Activated CD8-positive, alpha-beta memory T cell treated with anti-CD3 and anti-CD28 coated beads for 48 hours (primary cell): ENCODE measurements at regions not wholly inside any gene's neighbourhood (a gene's known extent, or its start where the extent isn't known, plus 50 kb on each side); places are given as distances from the start of the nearest gene placed in this dataset.
"Not testable (repeated sequence)": the region's sequence is repeated elsewhere in the genome, so short reads cannot be mapped to it uniquely, and the experiment has no call there.

Experiments
- DNase-seq, 3 experiments: peaks; one replicate each; pipeline ENCODE4 v3.0.0-alpha.2; 2020; ENCODE audit warnings: low read depth in 2 of 3, low spot score in 2 of 3

GRCh38 chr10:58068809-58069208, 198.9 kb downstream of the IPMK start:
- no peak for DNase-seq

DNA sequence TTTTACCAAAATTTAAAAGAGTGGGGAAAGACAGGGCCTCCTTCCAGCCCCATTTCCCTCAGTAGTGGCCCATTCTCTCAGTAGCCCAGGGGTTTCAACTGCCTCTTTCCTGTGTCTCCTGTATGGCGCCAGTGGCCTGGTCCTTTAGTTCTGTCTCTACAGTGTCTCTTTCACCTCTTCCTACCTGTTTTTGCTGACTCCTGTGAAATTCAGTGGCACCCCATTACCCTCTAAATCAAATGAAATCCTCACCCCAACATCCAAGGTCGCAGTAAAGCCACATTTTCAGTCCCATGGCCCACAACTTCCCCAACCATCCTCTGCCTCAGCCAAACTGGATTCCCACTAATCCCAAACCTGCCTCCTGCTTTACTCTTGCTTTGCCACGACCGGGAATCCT, 200.7 kb downstream of the IPMK start:
- no peak for DNase-seq

- no peak for DNase-seq
These were observed 201.6 kb downstream of the IPMK start for GRCh38 chr10:58066126-58066525.

GRCh38 chr10:58065529-58065815, 202.2 kb downstream of the IPMK start:
- DNase-seq = no peak

- peak in 1 of 3 experiments; percentile 22 for DNase-seq
These were observed 202.8 kb downstream of the IPMK start for GRCh38 chr10:58064714-58065528.

GRCh38 chr10:58063861-58064480, 203.7 kb downstream of the IPMK start:
- DNase-seq = no peak

GRCh38 chr10:58058683-58059082, 209.0 kb downstream of the IPMK start:
- not testable (repeated sequence) for DNase-seq

DNA sequence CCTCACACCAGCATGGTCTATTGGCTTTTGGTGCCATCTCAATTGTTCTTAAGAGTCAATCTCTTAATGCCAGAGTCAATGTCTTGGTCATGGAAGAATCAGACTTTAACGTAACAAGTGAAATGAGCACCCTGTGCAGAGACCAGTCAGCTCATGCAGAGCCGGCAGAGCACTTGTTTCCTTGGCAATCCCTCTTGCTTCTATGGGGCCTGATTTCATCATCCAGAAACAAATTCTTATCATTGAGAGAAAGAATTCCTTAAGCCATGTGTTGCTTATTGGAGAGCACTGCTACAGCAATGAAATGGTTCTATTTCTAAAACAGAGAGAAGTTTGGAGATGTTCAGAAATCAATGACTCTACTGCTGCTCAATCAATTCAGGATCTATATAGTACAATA, 212.8 kb downstream of the IPMK start:
- DNase-seq = no peak

GRCh38 chr10:58052772-58053171, 214.9 kb downstream of the IPMK start:
- DNase-seq = no peak

DNA sequence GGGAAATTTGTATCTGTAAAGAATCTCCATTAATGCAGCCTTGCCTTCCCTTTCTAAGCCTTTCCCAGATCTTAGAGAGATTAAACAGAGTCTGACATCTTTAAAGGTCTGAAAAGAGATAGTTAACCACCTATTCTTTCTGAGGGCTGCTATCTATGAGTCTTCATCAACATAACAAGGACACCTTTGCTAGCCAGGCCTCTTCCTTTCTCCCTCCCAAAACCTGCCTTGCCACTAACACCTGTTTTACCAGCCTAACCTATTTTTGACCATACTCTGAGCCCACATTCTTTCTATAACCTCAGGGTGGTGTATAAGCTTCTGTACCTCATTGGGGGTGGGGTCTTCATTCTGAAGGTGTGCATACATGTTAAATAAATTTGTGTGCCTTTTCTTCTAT, 217.1 kb downstream of the IPMK start:
- no peak for DNase-seq

DNA sequence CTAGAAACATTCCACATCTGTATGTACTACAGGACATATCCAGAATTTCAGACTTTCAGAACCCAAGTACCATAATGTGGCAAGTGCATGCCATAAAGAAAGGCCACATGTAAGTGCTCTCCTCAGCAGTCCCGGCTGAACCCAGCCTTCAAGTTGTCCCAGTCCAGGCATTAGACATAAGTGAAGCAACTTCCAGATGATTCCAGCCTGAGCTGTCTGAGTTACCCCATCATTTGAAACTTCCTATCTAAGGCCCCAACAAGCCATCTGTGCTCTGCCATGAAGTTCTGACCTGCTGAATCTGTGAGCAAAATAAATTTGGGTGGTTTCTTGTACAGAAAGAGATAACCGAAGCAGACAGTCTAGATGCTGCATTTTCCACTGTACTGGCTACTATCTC, 218.8 kb downstream of the IPMK start:
- no peak for DNase-seq

- no peak for DNase-seq
These were observed 223.6 kb downstream of the IPMK start for GRCh38 chr10:58044072-58044471.

DNA sequence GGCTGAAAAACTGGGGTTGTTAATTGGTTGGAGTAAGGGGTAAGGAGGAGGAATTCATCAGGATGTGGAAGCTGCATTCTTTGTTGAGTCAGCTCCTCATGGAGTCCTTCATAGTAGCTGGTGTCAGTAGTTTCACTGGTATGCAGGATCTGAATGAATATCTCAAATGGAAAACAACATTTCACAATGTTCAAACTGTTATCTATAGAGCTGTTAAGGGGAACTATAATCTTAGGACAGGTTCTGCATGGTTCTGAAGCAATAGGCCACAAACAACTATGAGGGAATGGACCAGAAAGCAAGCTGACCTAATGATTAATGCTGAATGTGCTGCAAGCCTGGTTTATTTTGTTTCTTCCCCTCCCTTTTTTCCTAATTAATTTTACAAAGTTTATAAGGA, 225.8 kb downstream of the IPMK start:
- DNase-seq = no peak

DNA sequence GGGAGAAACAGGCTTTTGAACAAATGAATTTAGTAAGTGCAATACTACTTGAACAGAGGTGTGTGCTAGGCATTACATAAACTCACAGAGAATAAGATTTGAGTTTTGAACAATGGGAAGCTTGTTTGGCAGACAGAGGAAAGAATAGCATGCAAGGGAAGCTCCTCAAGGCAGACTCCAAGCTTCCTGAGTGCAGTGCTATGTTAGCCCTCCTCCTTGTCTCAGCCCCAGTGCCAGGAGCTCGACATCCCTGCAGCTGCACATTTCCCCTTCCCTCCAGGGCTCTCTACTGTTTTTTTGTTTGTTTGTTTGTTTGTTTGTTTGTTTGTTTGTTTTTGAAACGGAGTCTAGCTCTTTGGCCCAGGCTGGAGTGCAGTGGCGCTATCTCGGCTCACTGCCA, 237.5 kb downstream of the IPMK start:
- no peak for DNase-seq

- no peak for DNase-seq
These were observed 238.9 kb downstream of the IPMK start for GRCh38 chr10:58028597-58029366.

DNA sequence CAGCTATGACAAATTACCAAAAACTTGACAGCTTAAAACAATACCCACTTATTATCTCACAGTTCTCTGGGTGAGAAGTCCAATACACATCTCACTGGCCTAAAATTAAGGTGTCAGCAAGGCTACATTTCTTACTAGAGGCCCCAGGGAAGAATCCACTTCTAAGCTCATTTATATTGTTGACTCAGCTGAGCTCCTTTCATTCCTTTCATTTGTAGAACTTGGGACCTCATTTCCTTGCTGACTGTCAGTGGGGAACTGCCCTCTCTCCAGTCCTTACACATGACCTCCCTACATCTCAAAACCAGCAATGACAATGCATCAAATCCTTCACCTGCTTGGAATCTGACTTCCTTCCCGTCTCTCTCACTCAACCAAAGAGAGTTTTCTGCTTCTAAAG, 240.3 kb downstream of the IPMK start:
- no peak for DNase-seq

GRCh38 chr10:58026036-58026435, 241.7 kb downstream of the IPMK start:
- DNase-seq = no peak

- no peak for DNase-seq
These were observed 244.2 kb downstream of the IPMK start for GRCh38 chr10:58023341-58024073.

GRCh38 chr10:58019863-58020537, 247.7 kb downstream of the IPMK start:
- no peak for DNase-seq

DNA sequence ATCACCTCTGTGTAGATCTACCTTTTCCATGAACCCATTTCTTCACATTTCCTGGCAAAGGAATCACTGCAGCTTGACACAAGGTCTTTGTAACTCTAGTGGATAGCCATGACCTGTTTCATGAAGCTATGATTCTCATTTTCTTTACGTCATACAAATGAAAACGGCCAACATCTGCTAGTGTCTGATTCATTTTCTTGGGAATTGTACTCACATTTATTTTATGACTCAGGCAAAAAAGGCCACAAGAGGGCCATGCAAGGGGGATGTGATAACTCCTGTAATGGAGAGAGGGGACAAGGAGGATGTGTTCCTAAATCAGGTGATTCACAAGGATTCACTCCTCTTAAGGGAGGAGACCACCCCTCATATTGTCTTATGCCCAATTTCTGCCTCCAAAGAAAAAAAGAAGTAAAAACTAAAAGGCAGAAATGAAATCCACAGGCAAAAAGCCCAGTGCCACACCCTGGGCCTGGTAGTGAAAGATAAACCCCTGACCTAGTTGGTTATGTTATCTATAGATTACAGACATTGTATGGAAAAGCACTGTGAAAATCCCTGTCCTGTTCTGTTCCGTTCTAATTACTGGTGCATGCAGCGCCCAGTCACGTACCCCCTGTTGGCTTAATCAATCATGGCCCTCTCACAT, 249.9 kb downstream of the IPMK start:
- no peak for DNase-seq

DNA sequence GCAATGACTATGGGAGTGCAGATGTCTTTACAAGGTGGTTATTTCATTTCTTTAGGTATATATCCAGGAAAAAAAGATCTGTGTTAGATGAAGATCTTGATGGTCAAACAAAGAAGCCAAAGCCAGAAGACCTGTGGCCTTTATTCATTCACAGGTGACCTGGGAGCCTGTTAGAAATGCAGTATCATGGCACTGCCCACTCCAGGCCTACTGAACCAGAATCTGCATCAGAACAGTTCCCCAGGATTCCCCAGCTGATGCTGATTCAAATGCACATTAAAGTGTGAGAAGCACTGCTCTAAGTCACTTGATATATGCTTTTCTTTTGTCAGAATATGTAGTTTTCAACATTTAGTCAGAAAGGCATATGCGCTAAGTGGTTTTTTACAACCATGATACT, 251.1 kb downstream of the IPMK start:
- no peak for DNase-seq
